Activated CD4-positive, alpha-beta T cell treated with anti-CD3 and anti-CD28 coated beads, Interleukin-2, amount 50 U/mL, for 48 hours (primary cell): ENCODE measurements at regions not wholly inside any gene's neighbourhood (a gene's known extent, or its start where the extent isn't known, plus 50 kb on each side); places are given as distances from the start of the nearest gene placed in this dataset.
A peak's percentile ranks its signal among the peaks of the same experiment; 100 is the strongest.
"Not testable (repeated sequence)": the region's sequence is repeated elsewhere in the genome, so short reads cannot be mapped to it uniquely, and the experiment has no call there.

ENCODE experiments used
- DNase-seq, 2 experiments: peaks; one replicate each; pipeline ENCODE4 v3.0.0-alpha.2; 2020

GRCh38 chr2:105691947-105692390, 52.7 kb upstream of the NCK2 start:
- DNase-seq = no peak

- no peak for DNase-seq
Observed at GRCh38 chr2:105690566-105690965, 54.1 kb upstream of the NCK2 start.

DNA sequence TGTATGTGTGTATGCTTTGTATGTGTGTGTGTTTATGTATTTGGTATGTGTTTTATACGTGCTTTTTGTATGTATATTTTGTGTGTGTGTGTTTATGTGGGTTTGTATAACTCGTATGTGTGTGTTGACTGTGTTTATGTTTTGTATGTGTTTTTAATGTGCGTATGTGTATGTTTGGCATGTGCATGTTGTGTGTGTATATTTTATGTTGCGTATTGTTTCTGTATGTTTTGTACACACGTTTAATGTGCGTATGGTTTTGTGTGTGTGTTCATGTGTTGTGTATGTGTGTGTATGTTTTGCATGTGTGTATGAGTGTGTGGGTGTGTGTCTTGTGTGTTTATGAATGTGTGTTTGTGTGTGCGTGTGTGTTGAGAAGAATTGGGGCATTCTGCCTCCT, 55.2 kb upstream of the NCK2 start:
- no peak for DNase-seq

- no peak for DNase-seq
Observed at GRCh38 chr2:105688946-105689345, 55.8 kb upstream of the NCK2 start.

DNA sequence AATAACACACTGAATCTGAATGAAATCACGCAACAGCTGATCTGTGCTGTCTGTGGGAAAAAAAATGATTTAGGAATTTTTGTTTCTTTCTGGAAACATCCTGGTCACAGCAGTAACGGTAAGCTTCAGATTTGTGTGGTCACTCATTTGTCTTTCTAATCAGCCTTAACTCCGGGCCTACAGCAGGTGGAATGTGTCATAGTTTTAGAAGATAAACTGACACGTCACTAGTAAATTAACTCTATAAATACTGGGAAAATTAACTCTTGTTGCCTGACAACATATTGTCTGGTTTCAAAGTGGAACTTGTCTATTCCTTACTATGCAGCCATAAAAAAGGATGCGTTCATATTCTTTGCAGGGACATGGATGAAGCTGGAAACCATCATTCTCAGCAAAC, 58.1 kb upstream of the NCK2 start:
- no peak for DNase-seq

DNA sequence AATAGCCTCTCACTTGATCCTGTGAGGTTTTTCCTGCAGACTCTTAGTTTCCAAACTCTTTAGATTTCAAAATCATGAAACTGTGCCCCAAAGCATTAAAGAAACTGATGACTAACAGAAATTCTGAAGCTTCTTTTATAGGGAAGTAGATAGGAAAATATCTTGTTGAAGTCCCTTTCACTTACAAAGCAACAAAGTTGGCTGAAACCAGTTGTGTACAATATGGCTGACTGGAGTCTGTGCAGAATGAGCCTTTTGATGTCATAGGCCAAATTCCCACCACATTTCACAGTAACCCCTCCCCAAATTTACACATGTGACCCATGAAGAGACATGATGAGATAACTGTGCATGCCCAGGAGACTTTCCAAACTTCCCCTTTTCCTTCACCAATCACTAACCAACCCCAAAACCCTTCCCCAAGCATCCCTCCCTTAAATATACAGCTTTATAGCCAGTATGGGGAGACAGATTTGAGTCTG, 61.7 kb upstream of the NCK2 start:
- DNase-seq = no peak

- no peak for DNase-seq
Observed at GRCh38 chr2:105682401-105682800, 62.3 kb upstream of the NCK2 start.

DNA sequence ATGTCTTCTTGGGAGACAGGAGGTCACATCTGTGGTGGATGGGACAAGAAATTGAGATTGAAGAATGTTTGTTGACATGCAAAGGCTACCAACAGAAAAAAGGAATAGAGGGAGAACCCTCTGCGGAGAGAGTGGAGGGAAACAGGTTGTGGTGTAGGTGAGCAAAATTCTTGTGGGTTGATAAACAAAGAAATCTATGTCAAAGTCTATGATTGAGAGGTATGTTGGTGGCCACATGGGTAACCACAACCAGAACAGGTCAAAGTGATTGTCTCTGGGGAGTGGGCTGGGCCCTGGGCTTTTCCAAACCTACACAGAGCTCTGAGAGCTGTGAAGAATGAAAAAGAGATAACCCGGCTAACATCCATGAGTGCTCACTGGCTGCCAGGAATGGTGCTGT, 62.8 kb upstream of the NCK2 start:
- no peak for DNase-seq

GRCh38 chr2:105680357-105680756, 64.4 kb upstream of the NCK2 start:
- no peak for DNase-seq

GRCh38 chr2:105678346-105678745, 66.4 kb upstream of the NCK2 start:
- no peak for DNase-seq

GRCh38 chr2:105677901-105678300, 66.8 kb upstream of the NCK2 start:
- DNase-seq = no peak

- DNase-seq = no peak
Observed at GRCh38 chr2:105675841-105676240, 68.9 kb upstream of the NCK2 start.

- DNase-seq = peak; percentile 48 to 63
Observed at GRCh38 chr2:105674859-105675541, 69.7 kb upstream of the NCK2 start.

DNA sequence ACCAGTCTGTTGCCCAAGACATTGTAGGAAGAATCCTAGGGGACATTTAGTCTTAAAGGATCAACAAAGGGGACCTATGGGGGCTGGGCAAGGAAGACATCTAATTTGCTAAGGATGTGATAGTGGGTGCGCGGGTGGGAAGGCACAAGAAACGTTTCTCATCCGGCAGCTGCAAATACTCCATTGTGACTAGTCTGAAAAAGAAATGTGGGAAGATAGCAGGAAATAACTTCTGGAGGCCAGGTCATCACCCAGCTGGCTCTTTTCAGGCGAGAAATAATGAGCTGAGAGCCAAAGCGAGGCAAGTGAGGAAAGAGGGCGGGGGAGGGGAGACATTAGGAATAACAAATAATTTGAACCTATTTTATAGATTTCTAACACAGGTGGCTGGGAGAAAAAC, 70.3 kb upstream of the NCK2 start:
- no peak for DNase-seq

- no peak for DNase-seq
Observed at GRCh38 chr2:105671156-105671555, 73.6 kb upstream of the NCK2 start.

GRCh38 chr2:105669384-105669891, 75.3 kb upstream of the NCK2 start:
- DNase-seq = no peak

DNA sequence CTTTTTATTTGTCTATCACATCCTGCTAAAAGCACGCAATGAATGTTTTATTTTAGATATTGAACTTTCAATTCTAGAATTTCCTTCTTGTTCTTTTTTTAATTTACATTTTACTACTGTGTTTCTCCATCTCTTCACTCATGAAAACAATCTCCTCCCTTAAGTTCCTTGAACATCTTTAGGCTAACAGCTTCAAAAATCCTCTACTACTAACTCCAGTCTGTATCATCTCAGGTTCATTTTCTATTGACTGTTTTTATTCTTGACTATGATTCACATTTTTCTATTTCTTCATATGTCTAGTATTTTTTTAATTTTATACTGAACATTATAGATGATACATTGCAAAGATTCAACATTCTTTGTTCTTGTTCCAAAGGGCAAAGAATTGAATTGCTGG, 79.2 kb upstream of the NCK2 start:
- no peak for DNase-seq

DNA sequence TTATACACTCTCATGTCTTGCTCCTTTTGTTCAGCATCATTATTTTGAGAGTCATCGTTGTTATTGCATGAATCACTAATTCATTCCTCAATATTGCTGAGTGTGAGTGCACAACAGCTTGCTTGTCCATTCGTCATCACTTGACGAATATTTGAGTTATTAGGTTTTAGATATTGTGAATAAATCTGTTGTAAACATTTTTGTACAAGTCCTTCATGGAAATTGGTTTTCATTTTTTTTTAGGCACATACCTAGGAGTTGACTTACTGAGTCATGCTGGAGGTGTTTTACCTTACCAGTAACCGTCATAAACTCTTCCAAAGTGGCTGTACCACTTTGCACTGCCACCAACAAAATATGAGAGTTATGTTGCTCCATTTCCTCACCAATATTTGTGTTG, 84.2 kb upstream of the NCK2 start:
- DNase-seq = no peak

- not testable (repeated sequence) for DNase-seq
Observed at GRCh38 chr2:105655723-105656606, 88.7 kb upstream of the NCK2 start.

DNA sequence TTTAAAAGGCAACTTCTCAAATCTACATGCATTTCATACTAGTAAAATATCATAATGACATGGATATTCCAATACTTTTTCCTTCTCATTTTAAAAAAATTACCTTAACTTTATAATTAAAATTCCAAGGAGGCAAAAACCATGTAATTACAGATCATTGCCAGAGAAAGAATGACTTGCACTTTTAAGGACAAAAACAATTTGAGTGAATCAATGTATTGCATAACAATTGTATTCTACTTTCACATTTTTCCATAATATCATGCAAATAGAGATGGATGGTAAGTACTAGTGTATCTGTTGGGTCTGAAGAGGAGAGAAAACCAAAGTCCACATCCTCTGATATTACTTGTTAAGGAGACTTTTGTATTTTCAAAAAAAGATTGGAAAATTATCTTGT, 89.5 kb upstream of the NCK2 start:
- no peak for DNase-seq

GRCh38 chr2:105654474-105655004, 90.2 kb upstream of the NCK2 start:
- no peak for DNase-seq

DNA sequence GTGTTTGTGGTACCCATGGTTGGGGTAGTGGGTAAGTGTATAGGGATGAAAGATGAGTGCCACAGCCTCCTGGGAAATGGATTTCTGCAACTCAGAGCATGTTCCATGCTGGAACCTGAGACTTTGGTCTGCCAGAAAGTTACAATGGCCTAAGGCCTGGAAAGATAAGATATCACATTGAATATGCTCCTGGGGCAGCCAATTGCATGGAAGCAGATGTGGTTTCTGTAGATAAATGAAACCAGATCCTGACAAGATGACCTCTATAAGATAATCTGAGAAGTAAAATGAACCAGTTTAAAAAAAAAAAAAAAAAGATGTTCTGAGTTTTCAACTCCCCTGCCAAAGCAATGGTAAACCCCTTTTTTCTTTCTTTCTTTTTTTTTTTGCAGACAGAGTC, 91.4 kb upstream of the NCK2 start:
- DNase-seq = no peak

DNA sequence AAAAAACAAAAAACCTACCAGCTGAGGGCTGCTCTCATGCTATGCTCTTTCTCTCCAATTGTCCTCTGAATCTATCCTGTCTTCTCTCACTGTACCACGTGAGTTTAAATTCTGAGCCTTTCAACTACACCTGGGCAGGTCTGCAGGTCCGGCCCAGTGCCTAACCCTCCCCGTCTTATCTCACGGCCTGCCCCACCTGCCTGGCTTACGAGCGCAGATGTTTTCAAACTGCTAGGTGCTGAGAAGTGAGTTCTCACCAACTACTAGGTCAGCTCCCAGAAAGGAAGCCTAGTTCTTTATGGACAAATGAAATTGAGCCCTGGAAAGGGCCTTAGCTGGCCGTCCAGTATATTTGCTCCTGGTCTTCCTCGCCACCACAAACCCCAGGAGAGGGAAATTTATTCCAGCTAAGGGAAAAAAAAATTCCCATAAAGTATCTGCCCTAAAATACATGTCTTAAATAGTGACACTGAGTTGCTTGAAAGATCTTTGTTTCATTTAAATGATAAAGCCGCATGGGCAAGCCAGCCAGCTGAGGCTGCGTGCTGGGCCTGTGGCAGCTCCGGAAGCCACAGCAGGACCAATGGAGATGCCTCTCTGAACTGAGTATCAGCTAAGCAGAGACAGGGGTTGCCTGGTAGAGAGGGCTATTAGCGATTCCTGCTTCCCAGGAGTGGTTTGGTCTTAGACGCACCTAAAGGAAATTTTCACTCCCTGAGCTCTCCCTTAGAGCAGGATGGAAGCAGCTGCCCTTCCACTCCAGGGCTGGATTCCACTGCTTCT, 92.5 kb upstream of the NCK2 start:
- DNase-seq = no peak
